OCI-LY1 (cell line): ENCODE measurements at regions not wholly inside any gene's neighbourhood (a gene's known extent, or its start where the extent isn't known, plus 50 kb on each side); places are given as distances from the start of the nearest gene placed in this dataset.

Source experiments
- CTCF ChIP-seq: fragments of 200-600 bp; sonication (generic), shearing (Covaris generic); IDR thresholded peaks from 2 replicates; pipeline ENCODE4 v1.5.1; 2017; ENCODE audit warnings: mild to moderate bottlenecking, antibody characterized with exemption, low read length, moderate library complexity, mixed read lengths
- EZH2 ChIP-seq: fragments of 200-600 bp; sonication (generic), shearing (Covaris generic); IDR thresholded peaks from 2 replicates; pipeline ENCODE4 v1.8.0; 2017; ENCODE audit warnings: borderline replicate concordance, mixed run types, mild to moderate bottlenecking, antibody characterized with exemption, low read length, moderate library complexity, mixed read lengths

- TF ChIP-seq CTCF, result no peak
- TF ChIP-seq EZH2, result no peak
Observed at GRCh38 chr14:56979936-56980335, 169.7 kb upstream of the OTX2 start.
